ENCODE measurements at regions not wholly inside any gene's neighbourhood (a gene's known extent, or its start where the extent isn't known, plus 50 kb on each side); places are given as distances from the start of the nearest gene placed in this dataset.

DNA sequence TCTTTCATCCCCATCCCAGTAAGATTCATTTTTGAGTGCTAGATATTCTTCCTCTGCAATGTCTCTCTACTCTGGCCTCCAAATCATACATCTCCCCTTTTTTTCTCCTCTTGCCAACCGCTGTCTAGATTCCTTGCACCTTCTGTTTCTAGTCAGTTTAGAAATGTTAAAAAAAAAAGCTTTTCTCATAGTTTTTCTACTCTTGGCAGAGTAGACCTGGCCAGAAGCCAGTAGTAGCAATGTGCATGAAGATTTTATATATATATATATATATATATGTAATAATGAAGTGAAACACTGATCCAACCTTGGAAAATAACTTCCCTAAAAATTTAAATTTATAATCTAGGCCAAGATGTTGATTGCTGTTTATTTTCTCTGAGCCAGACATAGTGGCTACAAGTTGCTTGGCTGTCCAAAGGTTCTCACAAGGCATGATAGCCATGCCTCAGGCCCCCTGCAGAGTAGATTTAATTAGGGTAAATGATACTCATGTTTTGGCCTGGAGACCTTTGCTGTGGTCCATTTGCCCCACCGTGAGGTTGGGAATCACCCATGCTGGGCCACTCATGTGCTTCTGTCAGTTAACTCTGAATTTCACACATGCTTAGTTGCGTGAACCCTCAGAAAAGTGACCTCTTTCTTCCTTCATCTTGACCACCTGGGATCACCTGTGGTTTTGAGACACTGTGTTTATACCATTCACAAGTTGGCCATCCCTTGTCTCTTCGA, 103.4 kb upstream of the KCNE2 start:
- Histone ChIP-seq H4K20me1 (ENCODE audit: insufficient read depth, low read length) (no peaks in the 10 kb centered on the region), H3K9me3 (ENCODE audit: low read length) (peaks cover 2% of the 10 kb centered on the region), H3K4me2 (ENCODE audit: low read depth, low read length) (no peak overlapping the region), H3K27ac (ENCODE audit: extremely low read length, insufficient read depth, low read length) (no peak overlapping the region), H3K27me3 (ENCODE audit: control insufficient read depth in 1 of 2, insufficient read depth in 2 of 2, low read length in 2 of 2) (peaks cover 0 to 11% of the 10 kb centered on the region in 2 experiments; a peak in 1 of 5 replicates), H3K4me1 (ENCODE audit: insufficient read depth, low read length) (no peaks in the 10 kb centered on the region), H2AFZ (ENCODE audit: low read length) (no peak overlapping the region), H3K36me3 (replicated peaks in 1 of 2; ENCODE audit: control insufficient read depth in 1 of 2, insufficient read depth in 2 of 2, low read length in 2 of 2) (no peaks in the 10 kb centered on the region), H3K9ac (ENCODE audit: insufficient read depth, low read depth, low read length) (no peak overlapping the region), H3K79me2 (ENCODE audit: insufficient read depth, low read length) (no peaks in the 10 kb centered on the region), H3K4me3 (replicated peaks in 1 of 3; ENCODE audit: insufficient read depth in 1 of 3, low read depth in 2 of 3, low read length in 3 of 3) (no peak overlapping the region)
- no peak for ATAC-seq
- ChIA-PET CTCF (ENCODE audit: low intra/inter-chr PET ratio, low total read pairs) (no interaction called here), POLR2A (no interaction called here)
- 0% methylated on average over 3 of the region's 4 CpGs for WGBS (ENCODE audit: low lambda C conversion rate)
- in situ Hi-C loops (cut with HindIII; ENCODE audit: extremely low pct_ligation_motif_present, low pct_unique_long_range_greater_than_20kb), result no loop called here
- intact Hi-C loops (cut with micrococcal nuclease; ENCODE audit: unreplicated experiment), result no loop called here
- TF ChIP-seq ZNF292 (CRISPR knock-in tag; IDR thresholded peaks at IDR 0.05; ENCODE audit: borderline replicate concordance, low read depth), result no peak
- TF ChIP-seq BRD4 (CRISPR knock-in tag; IDR thresholded peaks at IDR 0.05), result no peak
- no peak for TF ChIP-seq KDM6A (CRISPR knock-in tag; IDR thresholded peaks at IDR 0.05; ENCODE audit: low read depth)
- TF ChIP-seq, protein P1, sequence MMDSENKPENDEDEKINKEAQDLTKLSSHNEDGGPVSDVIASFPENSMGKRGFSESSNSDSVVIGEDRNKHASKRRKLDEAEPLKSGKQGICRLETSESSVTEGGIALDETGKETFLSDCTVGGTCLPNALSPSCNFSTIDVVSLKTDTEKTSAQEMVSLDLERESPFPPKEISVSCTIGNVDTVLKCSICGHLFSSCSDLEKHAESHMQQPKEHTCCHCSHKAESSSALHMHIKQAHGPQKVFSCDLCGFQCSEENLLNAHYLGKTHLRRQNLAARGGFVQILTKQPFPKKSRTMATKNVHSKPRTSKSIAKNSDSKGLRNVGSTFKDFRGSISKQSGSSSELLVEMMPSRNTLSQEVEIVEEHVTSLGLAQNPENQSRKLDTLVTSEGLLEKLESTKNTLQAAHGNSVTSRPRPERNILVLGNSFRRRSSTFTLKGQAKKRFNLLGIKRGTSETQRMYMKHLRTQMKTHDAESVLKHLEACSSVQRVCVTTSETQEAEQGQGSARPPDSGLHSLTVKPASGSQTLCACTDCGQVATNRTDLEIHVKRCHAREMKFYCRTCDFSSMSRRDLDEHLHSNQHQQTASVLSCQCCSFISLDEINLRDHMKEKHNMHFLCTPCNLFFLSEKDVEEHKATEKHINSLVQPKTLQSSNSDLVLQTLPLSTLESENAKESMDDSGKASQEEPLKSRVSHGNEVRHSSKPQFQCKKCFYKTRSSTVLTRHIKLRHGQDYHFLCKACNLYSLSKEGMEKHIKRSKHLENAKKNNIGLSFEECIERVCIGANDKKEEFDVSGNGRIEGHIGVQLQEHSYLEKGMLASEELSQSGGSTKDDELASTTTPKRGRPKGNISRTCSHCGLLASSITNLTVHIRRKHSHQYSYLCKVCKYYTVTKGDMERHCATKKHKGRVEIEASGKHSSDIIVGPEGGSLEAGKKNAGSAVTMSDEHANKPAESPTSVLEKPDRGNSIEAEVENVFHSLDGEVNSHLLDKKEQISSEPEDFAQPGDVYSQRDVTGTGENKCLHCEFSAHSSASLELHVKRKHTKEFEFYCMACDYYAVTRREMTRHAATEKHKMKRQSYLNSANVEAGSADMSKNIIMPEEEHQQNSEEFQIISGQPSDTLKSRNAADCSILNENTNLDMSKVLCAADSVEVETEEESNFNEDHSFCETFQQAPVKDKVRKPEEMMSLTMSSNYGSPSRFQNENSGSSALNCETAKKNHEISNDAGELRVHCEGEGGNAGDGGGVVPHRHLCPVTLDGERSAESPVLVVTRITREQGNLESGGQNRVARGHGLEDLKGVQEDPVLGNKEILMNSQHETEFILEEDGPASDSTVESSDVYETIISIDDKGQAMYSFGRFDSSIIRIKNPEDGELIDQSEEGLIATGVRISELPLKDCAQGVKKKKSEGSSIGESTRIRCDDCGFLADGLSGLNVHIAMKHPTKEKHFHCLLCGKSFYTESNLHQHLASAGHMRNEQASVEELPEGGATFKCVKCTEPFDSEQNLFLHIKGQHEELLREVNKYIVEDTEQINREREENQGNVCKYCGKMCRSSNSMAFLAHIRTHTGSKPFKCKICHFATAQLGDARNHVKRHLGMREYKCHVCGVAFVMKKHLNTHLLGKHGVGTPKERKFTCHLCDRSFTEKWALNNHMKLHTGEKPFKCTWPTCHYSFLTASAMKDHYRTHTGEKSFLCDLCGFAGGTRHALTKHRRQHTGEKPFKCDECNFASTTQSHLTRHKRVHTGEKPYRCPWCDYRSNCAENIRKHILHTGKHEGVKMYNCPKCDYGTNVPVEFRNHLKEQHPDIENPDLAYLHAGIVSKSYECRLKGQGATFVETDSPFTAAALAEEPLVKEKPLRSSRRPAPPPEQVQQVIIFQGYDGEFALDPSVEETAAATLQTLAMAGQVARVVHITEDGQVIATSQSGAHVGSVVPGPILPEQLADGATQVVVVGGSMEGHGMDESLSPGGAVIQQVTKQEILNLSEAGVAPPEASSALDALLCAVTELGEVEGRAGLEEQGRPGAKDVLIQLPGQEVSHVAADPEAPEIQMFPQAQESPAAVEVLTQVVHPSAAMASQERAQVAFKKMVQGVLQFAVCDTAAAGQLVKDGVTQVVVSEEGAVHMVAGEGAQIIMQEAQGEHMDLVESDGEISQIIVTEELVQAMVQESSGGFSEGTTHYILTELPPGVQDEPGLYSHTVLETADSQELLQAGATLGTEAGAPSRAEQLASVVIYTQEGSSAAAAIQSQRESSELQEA (CRISPR knock-in tag; IDR thresholded peaks at IDR 0.05; ENCODE audit: not compliant biosample characterization), result no peak
- TF ChIP-seq, protein P2, sequence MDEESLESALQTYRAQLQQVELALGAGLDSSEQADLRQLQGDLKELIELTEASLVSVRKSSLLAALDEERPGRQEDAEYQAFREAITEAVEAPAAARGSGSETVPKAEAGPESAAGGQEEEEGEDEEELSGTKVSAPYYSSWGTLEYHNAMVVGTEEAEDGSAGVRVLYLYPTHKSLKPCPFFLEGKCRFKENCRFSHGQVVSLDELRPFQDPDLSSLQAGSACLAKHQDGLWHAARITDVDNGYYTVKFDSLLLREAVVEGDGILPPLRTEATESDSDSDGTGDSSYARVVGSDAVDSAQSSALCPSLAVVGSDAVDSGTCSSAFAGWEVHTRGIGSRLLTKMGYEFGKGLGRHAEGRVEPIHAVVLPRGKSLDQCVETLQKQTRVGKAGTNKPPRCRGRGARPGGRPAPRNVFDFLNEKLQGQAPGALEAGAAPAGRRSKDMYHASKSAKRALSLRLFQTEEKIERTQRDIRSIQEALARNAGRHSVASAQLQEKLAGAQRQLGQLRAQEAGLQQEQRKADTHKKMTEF (CRISPR knock-in tag; IDR thresholded peaks at IDR 0.05), result no peak
- no peak for TF ChIP-seq SIX1 (CRISPR knock-in tag; IDR thresholded peaks at IDR 0.05; ENCODE audit: borderline replicate concordance)
- DNase-seq (ENCODE audit: low spot score), result no peak
- no peak for FAIRE-seq
- BruUV-seq (replicated peaks), result no TSS peak

All from HepG2 (cell line).